BE2C (cell line): ENCODE measurements at regions not wholly inside any gene's neighbourhood (a gene's known extent, or its start where the extent isn't known, plus 50 kb on each side); places are given as distances from the start of the nearest gene placed in this dataset.

Source experiments
- DNase-seq: peaks from one replicate; pipeline ENCODE4 v3.0.0-alpha.2; 2020
- H3K27me3 ChIP-seq: fragments of 250-450 bp; sonication (Bioruptor Pico); 2 replicates; pipeline ENCODE4 v1.5.1; 2020; ENCODE audit warnings: mild to moderate bottlenecking
- H3K36me3 ChIP-seq: fragments of 250-450 bp; sonication (Bioruptor Pico); 2 replicates; pipeline ENCODE4 v1.5.1; 2020; ENCODE audit warnings: mild to moderate bottlenecking
- H3K4me1 ChIP-seq: fragments of 250-450 bp; sonication (Bioruptor Pico); 2 replicates; pipeline ENCODE4 v1.5.1; 2020
- H3K4me3 ChIP-seq: 2 replicates; pipeline ENCODE4 v1.5.1; 2011; ENCODE audit warnings: low read depth, low read length
- H3K9me3 ChIP-seq: fragments of 250-450 bp; sonication (Bioruptor Pico); 2 replicates; pipeline ENCODE4 v1.5.1; 2020
- TF ChIP-seq, protein P1 (sequence below): IDR thresholded peaks from 2 replicates; pipeline ENCODE4 v1.5.1; 2012; ENCODE audit warnings: mild to moderate bottlenecking, low read depth, low read length

DNA sequence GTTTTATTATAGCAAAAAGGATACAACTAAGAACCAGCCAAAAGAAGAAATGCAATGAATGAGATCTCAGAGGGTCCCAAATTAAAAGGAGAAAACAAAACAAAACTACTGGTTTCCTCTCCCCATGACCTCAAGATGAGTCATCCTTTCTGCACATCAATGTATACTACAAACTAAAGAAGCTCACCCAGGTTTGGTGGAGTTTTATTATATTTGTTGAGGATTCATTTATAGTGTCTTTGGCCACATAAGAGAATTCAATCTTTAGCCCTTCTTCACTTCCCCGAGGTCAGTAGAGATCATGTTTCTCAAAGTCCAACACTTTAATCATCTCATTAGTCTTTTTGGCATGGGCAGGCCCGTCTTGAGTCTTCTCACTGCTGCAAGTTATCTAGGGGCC, 210.6 kb downstream of the SLC6A15 start:
- Histone ChIP-seq H3K4me1 (no peaks in the 10 kb centered on the region), H3K36me3 (no peaks in the 10 kb centered on the region), H3K4me3 (no peak overlapping the region), H3K27me3 (no peaks in the 10 kb centered on the region), H3K9me3 (no peaks in the 10 kb centered on the region)
- TF ChIP-seq, protein P1, sequence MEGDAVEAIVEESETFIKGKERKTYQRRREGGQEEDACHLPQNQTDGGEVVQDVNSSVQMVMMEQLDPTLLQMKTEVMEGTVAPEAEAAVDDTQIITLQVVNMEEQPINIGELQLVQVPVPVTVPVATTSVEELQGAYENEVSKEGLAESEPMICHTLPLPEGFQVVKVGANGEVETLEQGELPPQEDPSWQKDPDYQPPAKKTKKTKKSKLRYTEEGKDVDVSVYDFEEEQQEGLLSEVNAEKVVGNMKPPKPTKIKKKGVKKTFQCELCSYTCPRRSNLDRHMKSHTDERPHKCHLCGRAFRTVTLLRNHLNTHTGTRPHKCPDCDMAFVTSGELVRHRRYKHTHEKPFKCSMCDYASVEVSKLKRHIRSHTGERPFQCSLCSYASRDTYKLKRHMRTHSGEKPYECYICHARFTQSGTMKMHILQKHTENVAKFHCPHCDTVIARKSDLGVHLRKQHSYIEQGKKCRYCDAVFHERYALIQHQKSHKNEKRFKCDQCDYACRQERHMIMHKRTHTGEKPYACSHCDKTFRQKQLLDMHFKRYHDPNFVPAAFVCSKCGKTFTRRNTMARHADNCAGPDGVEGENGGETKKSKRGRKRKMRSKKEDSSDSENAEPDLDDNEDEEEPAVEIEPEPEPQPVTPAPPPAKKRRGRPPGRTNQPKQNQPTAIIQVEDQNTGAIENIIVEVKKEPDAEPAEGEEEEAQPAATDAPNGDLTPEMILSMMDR: no peak
- DNase-seq: no peak

DNA sequence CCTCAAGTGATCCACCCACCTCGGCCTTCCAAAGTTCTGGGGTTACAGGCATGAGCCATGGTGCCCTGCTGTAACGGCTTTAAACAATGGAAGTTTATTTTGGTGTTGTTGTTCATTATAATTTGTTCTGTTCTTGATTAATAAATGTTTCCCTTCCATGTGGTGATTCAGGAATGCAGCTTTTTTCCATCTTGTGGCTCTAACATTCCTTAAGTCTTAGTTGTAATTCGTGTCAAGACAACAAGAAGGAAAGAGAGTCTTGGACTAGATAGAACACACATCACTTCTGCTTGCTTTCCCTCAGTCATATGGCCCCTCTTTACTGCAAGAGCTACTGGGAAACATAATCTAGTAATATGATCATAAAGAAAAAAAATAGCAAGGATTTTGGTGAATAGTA, 211.6 kb downstream of the SLC6A15 start:
- H3K4me3 ChIP-seq: no peak overlapping the region
- H3K9me3 ChIP-seq: no peaks in the 10 kb centered on the region
- TF ChIP-seq, protein P1: no peak
- H3K4me1 ChIP-seq: no peaks in the 10 kb centered on the region
- no peaks in the 10 kb centered on the region for H3K27me3 ChIP-seq
- no peaks in the 10 kb centered on the region for H3K36me3 ChIP-seq
- DNase-seq: no peak

- Histone ChIP-seq H3K4me3 (no peak overlapping the region), H3K4me1 (no peaks in the 10 kb centered on the region), H3K9me3 (no peaks in the 10 kb centered on the region), H3K27me3 (no peaks in the 10 kb centered on the region), H3K36me3 (no peaks in the 10 kb centered on the region)
- no peak for DNase-seq
- TF ChIP-seq, protein P1: no peak
These were observed 213.8 kb downstream of the SLC6A15 start for GRCh38 chr12:84698576-84699333.

DNA sequence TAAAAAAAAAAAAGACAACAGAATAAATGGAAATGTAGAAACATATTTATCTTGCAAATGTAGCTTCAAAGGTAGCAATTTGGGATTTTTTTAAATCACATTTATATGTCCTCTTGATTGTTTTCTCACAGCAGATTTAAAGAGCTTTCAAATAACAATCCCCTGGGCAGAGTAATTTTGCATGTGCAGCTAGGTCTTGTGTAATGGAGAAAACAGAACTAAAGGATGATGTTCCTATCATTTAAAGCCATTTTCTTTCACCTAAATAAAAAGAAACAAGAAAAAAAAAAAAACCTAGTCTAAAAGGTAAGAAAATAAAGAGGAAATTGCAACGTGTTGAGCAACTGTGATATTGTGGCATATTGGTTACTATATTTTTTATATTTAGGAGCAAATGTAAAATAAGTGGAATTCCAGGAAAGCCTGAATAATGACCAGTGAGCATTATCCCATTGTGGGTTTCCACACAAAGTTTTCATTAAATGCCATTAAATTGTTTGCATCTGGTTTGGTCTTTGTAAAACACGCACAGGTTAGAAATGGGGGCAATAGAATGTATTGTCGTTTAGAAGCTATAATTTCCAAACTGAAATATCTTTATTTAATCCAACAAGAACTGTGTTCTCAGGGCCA, 215.6 kb downstream of the SLC6A15 start:
- H3K36me3 ChIP-seq: no peaks in the 10 kb centered on the region
- no peaks in the 10 kb centered on the region for H3K27me3 ChIP-seq
- DNase-seq: no peak
- H3K4me1 ChIP-seq: no peaks in the 10 kb centered on the region
- TF ChIP-seq, protein P1: no peak
- H3K4me3 ChIP-seq: no peak overlapping the region
- no peaks in the 10 kb centered on the region for H3K9me3 ChIP-seq

- no peaks in the 10 kb centered on the region for H3K36me3 ChIP-seq
- no peak for DNase-seq
- no peaks in the 10 kb centered on the region for H3K9me3 ChIP-seq
- no peaks in the 10 kb centered on the region for H3K4me1 ChIP-seq
- TF ChIP-seq, protein P1: no peak
- H3K27me3 ChIP-seq: no peaks in the 10 kb centered on the region
- H3K4me3 ChIP-seq: no peak overlapping the region
These were observed 216.3 kb downstream of the SLC6A15 start for GRCh38 chr12:84696281-84696680.

- Histone ChIP-seq H3K36me3 (no peaks in the 10 kb centered on the region), H3K4me3 (no peak overlapping the region), H3K4me1 (no peaks in the 10 kb centered on the region), H3K9me3 (no peaks in the 10 kb centered on the region), H3K27me3 (no peaks in the 10 kb centered on the region)
- TF ChIP-seq, protein P1: no peak
- DNase-seq: no peak
These were observed 218.5 kb downstream of the SLC6A15 start for GRCh38 chr12:84694116-84694515.
